GM12878 (cell line): ENCODE measurements at regions not wholly inside any gene's neighbourhood (a gene's known extent, or its start where the extent isn't known, plus 50 kb on each side); places are given as distances from the start of the nearest gene placed in this dataset.

Source experiments
- ATF2 ChIP-seq: IDR thresholded peaks from 2 replicates; pipeline ENCODE4 v1.6.1; 2012; ENCODE audit warnings: low read length, inconsistent platforms
- CTCF ChIP-seq, 3 experiments: IDR thresholded peaks in 2 of 3; conservative IDR thresholded peaks in 1 of 3; 2 replicates each; pipeline ENCODE4 v1.5.1; 2011; ENCODE audit warnings: low read depth in 3 of 3, low read length in 3 of 3, mild to moderate bottlenecking in 3 of 3, control low read depth in 2 of 3, moderate library complexity in 2 of 3, inconsistent platforms in 1 of 3, mixed read lengths in 1 of 3; ENCODE audit not compliant: control insufficient read depth in 2 of 3, insufficient read depth in 1 of 3; ENCODE audit errors: extremely low read depth in 1 of 3
- E4F1 ChIP-seq: fragments of 450-650 bp; IDR thresholded peaks from 2 replicates; pipeline ENCODE4 v1.6.1; 2018; ENCODE audit warnings: borderline replicate concordance, mild to moderate bottlenecking; ENCODE audit not compliant: partially characterized antibody
- EED ChIP-seq: sonication (generic); IDR thresholded peaks from 2 replicates; pipeline ENCODE4 v1.6.1; 2016; ENCODE audit warnings: antibody characterized with exemption, low read depth
- EZH2 ChIP-seq: IDR thresholded peaks from 2 replicates; pipeline ENCODE4 v1.6.1; 2012; ENCODE audit warnings: low read depth, mild to moderate bottlenecking, control low read depth, inconsistent platforms, low read length, borderline replicate concordance; ENCODE audit not compliant: control insufficient read depth
- IRF3 ChIP-seq: fragments of 450-650 bp; IDR thresholded peaks from 2 replicates; pipeline ENCODE4 v1.6.1; 2014; ENCODE audit warnings: mild to moderate bottlenecking
- KDM1A ChIP-seq: fragments of 200-600 bp; sonication (generic); IDR thresholded peaks from 2 replicates; pipeline ENCODE4 v1.6.1; 2016; ENCODE audit warnings: borderline replicate concordance
- NR2C1 ChIP-seq: fragments of 450-650 bp; IDR thresholded peaks from 2 replicates; pipeline ENCODE4 v1.6.1; 2017; ENCODE audit warnings: antibody characterized with exemption, mild to moderate bottlenecking, moderate library complexity
- NR2F1 ChIP-seq: fragments of 450-650 bp; conservative IDR thresholded peaks from 2 replicates; pipeline ENCODE4 v1.6.1; 2017; ENCODE audit warnings: mild to moderate bottlenecking
- RAD21 ChIP-seq: IDR thresholded peaks from 2 replicates; pipeline ENCODE4 v1.6.1; 2011; ENCODE audit warnings: mild to moderate bottlenecking, low read depth, low read length, moderate library complexity; ENCODE audit not compliant: insufficient read depth
- TCF12 ChIP-seq: IDR thresholded peaks from 2 replicates; pipeline ENCODE4 v1.6.1; 2011; ENCODE audit warnings: low read depth, mild to moderate bottlenecking, low read length
- ZNF274 ChIP-seq: IDR thresholded peaks from one replicate; pipeline ENCODE4 v1.8.0; 2011; ENCODE audit not compliant: insufficient read length, insufficient read depth
- ZNF592 ChIP-seq: fragments of 450-650 bp; IDR thresholded peaks from 2 replicates; pipeline ENCODE4 v1.6.1; 2017; ENCODE audit warnings: mild to moderate bottlenecking, moderate library complexity

GRCh38 chr20:53823121-53823764 lies 229.6 kb upstream of the ZNF217 start:
- TF ChIP-seq ZNF592 (no peak), ZNF274 (no peak), ATF2 (no peak), RAD21 (no peak), NR2C1 (no peak), CTCF (IDR thresholded peaks at IDR 0.05 in 2 of 3, conservative IDR thresholded peaks at IDR 0.05 in 1 of 3; ENCODE audit: control insufficient read depth in 2 of 3, extremely low read depth in 1 of 3, insufficient read depth in 1 of 3, low read depth in 3 of 3, low read length in 3 of 3) (no peak), TCF12 (no peak), E4F1 (no peak), EED (no peak), IRF3 (no peak), NR2F1 (no peak), EZH2 (no peak), KDM1A (no peak)
